Activated naive CD8-positive, alpha-beta T cell treated with anti-CD3 and anti-CD28 coated beads, Interleukin-2, amount 10 ng/mL, durations not matched to agents 7 days and 5 days (primary cell): ENCODE measurements at regions not wholly inside any gene's neighbourhood (a gene's known extent, or its start where the extent isn't known, plus 50 kb on each side); places are given as distances from the start of the nearest gene placed in this dataset.
A peak's percentile ranks its signal among the peaks of the same experiment; 100 is the strongest.

Experiments
- ATAC-seq: fragments of 150-1000 bp; cut with Tn5 transposase; one replicate; pipeline ENCODE4 v1.10.0; 2021; ENCODE audit warnings: low read depth, moderate library complexity
- POLR2A ChIA-PET: fragments of 350-600 bp; sonication (Branson Sonifier 250); formaldehyde crosslinking; loops from one replicate; lab custom pipeline; 2021; ENCODE audit warnings: antibody characterized with exemption; lab: Charles Lee
- DNase-seq: peaks from one replicate; pipeline ENCODE4 v3.0.0; 2021
- H3K27ac Mint-ChIP-seq: one replicate; pipeline ENCODE4 v1.8.0; 2022; ENCODE audit warnings: mild to moderate bottlenecking, mixed read lengths
- H3K27me3 Mint-ChIP-seq: one replicate; pipeline ENCODE4 v1.8.0; 2022; ENCODE audit warnings: mild to moderate bottlenecking, moderate library complexity, mixed read lengths
- H3K36me3 Mint-ChIP-seq: one replicate; pipeline ENCODE4 v1.8.0; 2021; ENCODE audit warnings: mild to moderate bottlenecking, mixed read lengths
- H3K4me1 Mint-ChIP-seq: one replicate; pipeline ENCODE4 v1.8.0; 2021; ENCODE audit warnings: mixed read lengths
- H3K4me3 Mint-ChIP-seq: one replicate; pipeline ENCODE4 v1.8.0; 2022; ENCODE audit warnings: mild to moderate bottlenecking, moderate library complexity, mixed read lengths
- H3K9me3 Mint-ChIP-seq: one replicate; pipeline ENCODE4 v1.8.0; 2021; ENCODE audit warnings: mixed read lengths

GRCh38 chr5:175060257-175060656 lies 335.9 kb downstream of the MSX2 start:
- H3K27me3 Mint-ChIP-seq: peaks cover 11% of the 10 kb centered on the region
- no peaks in the 10 kb centered on the region for H3K36me3 Mint-ChIP-seq
- H3K9me3 Mint-ChIP-seq: no peaks in the 10 kb centered on the region
- DNase-seq (no peak), ATAC-seq (peak; percentile 63)
- POLR2A ChIA-PET: interaction anchor here (0.6 kb wide), 1 partner anchor 15 kb away, joined by 5 read pairs; no protein-coding TSS in a partner anchor
- H3K4me3 Mint-ChIP-seq: peak overlapping the region; percentile 83
- peak overlapping the region; percentile 47 for H3K27ac Mint-ChIP-seq
- peaks cover 5% of the 10 kb centered on the region for H3K4me1 Mint-ChIP-seq

GRCh38 chr5:175059687-175060211 lies 335.4 kb downstream of the MSX2 start:
- POLR2A ChIA-PET: no interaction called here
- H3K27ac Mint-ChIP-seq: peak overlapping the region; percentile 47
- ATAC-seq (peak; percentile 56), DNase-seq (peak; percentile 38)
- no peaks in the 10 kb centered on the region for H3K36me3 Mint-ChIP-seq
- peaks cover 5% of the 10 kb centered on the region for H3K4me1 Mint-ChIP-seq
- H3K4me3 Mint-ChIP-seq: peak overlapping the region; percentile 83
- H3K27me3 Mint-ChIP-seq: peaks cover 11% of the 10 kb centered on the region
- H3K9me3 Mint-ChIP-seq: no peaks in the 10 kb centered on the region

- DNase-seq: no peak
- no peaks in the 10 kb centered on the region for H3K36me3 Mint-ChIP-seq
- no peak overlapping the region for H3K27ac Mint-ChIP-seq
- no peak overlapping the region for H3K4me3 Mint-ChIP-seq
- no peak for ATAC-seq
- no peaks in the 10 kb centered on the region for H3K9me3 Mint-ChIP-seq
- peaks cover 5% of the 10 kb centered on the region for H3K4me1 Mint-ChIP-seq
- peaks cover 16% of the 10 kb centered on the region for H3K27me3 Mint-ChIP-seq
- POLR2A ChIA-PET: no interaction called here
These were observed 332.4 kb downstream of the MSX2 start for GRCh38 chr5:175056831-175057230.

GRCh38 chr5:175054243-175054642 lies 329.9 kb downstream of the MSX2 start:
- H3K4me1 Mint-ChIP-seq: no peaks in the 10 kb centered on the region
- peaks cover 9% of the 10 kb centered on the region for H3K27me3 Mint-ChIP-seq
- H3K27ac Mint-ChIP-seq: no peak overlapping the region
- POLR2A ChIA-PET: no interaction called here
- ATAC-seq: no peak
- no peak for DNase-seq
- H3K36me3 Mint-ChIP-seq: no peaks in the 10 kb centered on the region
- no peak overlapping the region for H3K4me3 Mint-ChIP-seq
- H3K9me3 Mint-ChIP-seq: no peaks in the 10 kb centered on the region

- Mint-ChIP-seq H3K27ac (no peak overlapping the region), H3K9me3 (no peaks in the 10 kb centered on the region), H3K36me3 (no peaks in the 10 kb centered on the region), H3K4me1 (no peaks in the 10 kb centered on the region), H3K27me3 (peaks cover 6% of the 10 kb centered on the region), H3K4me3 (no peak overlapping the region)
- ATAC-seq: no peak
- no peak for DNase-seq
- POLR2A ChIA-PET: no interaction called here
These were observed 328.0 kb downstream of the MSX2 start for GRCh38 chr5:175052351-175052750.

GRCh38 chr5:175047048-175047447 lies 322.7 kb downstream of the MSX2 start:
- H3K9me3 Mint-ChIP-seq: no peaks in the 10 kb centered on the region
- ATAC-seq (no peak), DNase-seq (no peak)
- H3K4me1 Mint-ChIP-seq: no peaks in the 10 kb centered on the region
- H3K36me3 Mint-ChIP-seq: no peaks in the 10 kb centered on the region
- H3K27ac Mint-ChIP-seq: no peak overlapping the region
- H3K4me3 Mint-ChIP-seq: no peak overlapping the region
- no peaks in the 10 kb centered on the region for H3K27me3 Mint-ChIP-seq
- POLR2A ChIA-PET: no interaction called here

GRCh38 chr5:175045820-175046219 lies 321.4 kb downstream of the MSX2 start:
- H3K4me1 Mint-ChIP-seq: no peaks in the 10 kb centered on the region
- H3K27ac Mint-ChIP-seq: no peak overlapping the region
- ATAC-seq: no peak

GRCh38 chr5:175037820-175038219 lies 313.4 kb downstream of the MSX2 start:
- no peaks in the 10 kb centered on the region for H3K27me3 Mint-ChIP-seq
- DNase-seq: no peak
- no peaks in the 10 kb centered on the region for H3K4me1 Mint-ChIP-seq
- H3K36me3 Mint-ChIP-seq: no peaks in the 10 kb centered on the region
- no peak for ATAC-seq
- POLR2A ChIA-PET: no interaction called here
- no peak overlapping the region for H3K4me3 Mint-ChIP-seq
- H3K27ac Mint-ChIP-seq: no peak overlapping the region
- no peaks in the 10 kb centered on the region for H3K9me3 Mint-ChIP-seq

More at GRCh38 chr5:175045820-175046219, 321.4 kb downstream of the MSX2 start:
- POLR2A ChIA-PET: interaction anchor here (0.7 kb wide), 1 partner anchor 15 kb away, joined by 5 read pairs; no protein-coding TSS in a partner anchor
- no peaks in the 10 kb centered on the region for H3K36me3 Mint-ChIP-seq
- H3K4me3 Mint-ChIP-seq: no peak overlapping the region
- no peak for DNase-seq
- H3K27me3 Mint-ChIP-seq: no peaks in the 10 kb centered on the region
- no peaks in the 10 kb centered on the region for H3K9me3 Mint-ChIP-seq

- Mint-ChIP-seq H3K4me1 (no peaks in the 10 kb centered on the region), H3K27ac (no peak overlapping the region), H3K27me3 (no peaks in the 10 kb centered on the region), H3K36me3 (no peaks in the 10 kb centered on the region), H3K9me3 (no peaks in the 10 kb centered on the region), H3K4me3 (no peak overlapping the region)
- POLR2A ChIA-PET: no interaction called here
- DNase-seq (no peak), ATAC-seq (no peak)
These were observed 311.6 kb downstream of the MSX2 start for GRCh38 chr5:175035882-175036533.

GRCh38 chr5:175034924-175035323 lies 310.5 kb downstream of the MSX2 start:
- POLR2A ChIA-PET: no interaction called here
- no peak overlapping the region for H3K27ac Mint-ChIP-seq
- DNase-seq (no peak), ATAC-seq (no peak)
- H3K27me3 Mint-ChIP-seq: peaks cover 2% of the 10 kb centered on the region
- H3K4me1 Mint-ChIP-seq: no peaks in the 10 kb centered on the region
- H3K4me3 Mint-ChIP-seq: no peak overlapping the region
- no peaks in the 10 kb centered on the region for H3K36me3 Mint-ChIP-seq
- no peaks in the 10 kb centered on the region for H3K9me3 Mint-ChIP-seq

GRCh38 chr5:175032741-175033151 lies 308.4 kb downstream of the MSX2 start:
- no peak for DNase-seq
- H3K9me3 Mint-ChIP-seq: no peaks in the 10 kb centered on the region
- POLR2A ChIA-PET: no interaction called here
- H3K27me3 Mint-ChIP-seq: peaks cover 4% of the 10 kb centered on the region
- no peak overlapping the region for H3K4me3 Mint-ChIP-seq
- no peak overlapping the region for H3K27ac Mint-ChIP-seq
- no peaks in the 10 kb centered on the region for H3K4me1 Mint-ChIP-seq
- no peak for ATAC-seq
- H3K36me3 Mint-ChIP-seq: no peaks in the 10 kb centered on the region

GRCh38 chr5:175032013-175032412 lies 307.6 kb downstream of the MSX2 start:
- POLR2A ChIA-PET: no interaction called here
- Mint-ChIP-seq H3K9me3 (no peaks in the 10 kb centered on the region), H3K36me3 (no peaks in the 10 kb centered on the region), H3K4me3 (no peak overlapping the region), H3K27ac (no peak overlapping the region), H3K4me1 (no peaks in the 10 kb centered on the region), H3K27me3 (peaks cover 4% of the 10 kb centered on the region)
- ATAC-seq: no peak
- no peak for DNase-seq

GRCh38 chr5:175027390-175027789 lies 303.0 kb downstream of the MSX2 start:
- Mint-ChIP-seq H3K4me3 (no peak overlapping the region), H3K36me3 (no peaks in the 10 kb centered on the region)

GRCh38 chr5:175025077-175025476 lies 300.7 kb downstream of the MSX2 start:
- POLR2A ChIA-PET: no interaction called here
- Mint-ChIP-seq H3K36me3 (no peaks in the 10 kb centered on the region), H3K4me1 (no peaks in the 10 kb centered on the region), H3K9me3 (peaks cover 3% of the 10 kb centered on the region), H3K4me3 (no peak overlapping the region), H3K27me3 (peaks cover 5% of the 10 kb centered on the region), H3K27ac (no peak overlapping the region)
- DNase-seq: no peak
- no peak for ATAC-seq

More at GRCh38 chr5:175027390-175027789, 303.0 kb downstream of the MSX2 start:
- Mint-ChIP-seq H3K4me1 (no peaks in the 10 kb centered on the region), H3K9me3 (peaks cover 3% of the 10 kb centered on the region), H3K27me3 (peaks cover 4% of the 10 kb centered on the region), H3K27ac (no peak overlapping the region)
- no peak for DNase-seq
- POLR2A ChIA-PET: no interaction called here
- no peak for ATAC-seq
